ENCODE measurements at regions not wholly inside any gene's neighbourhood (a gene's known extent, or its start where the extent isn't known, plus 50 kb on each side); places are given as distances from the start of the nearest gene placed in this dataset.

DNA sequence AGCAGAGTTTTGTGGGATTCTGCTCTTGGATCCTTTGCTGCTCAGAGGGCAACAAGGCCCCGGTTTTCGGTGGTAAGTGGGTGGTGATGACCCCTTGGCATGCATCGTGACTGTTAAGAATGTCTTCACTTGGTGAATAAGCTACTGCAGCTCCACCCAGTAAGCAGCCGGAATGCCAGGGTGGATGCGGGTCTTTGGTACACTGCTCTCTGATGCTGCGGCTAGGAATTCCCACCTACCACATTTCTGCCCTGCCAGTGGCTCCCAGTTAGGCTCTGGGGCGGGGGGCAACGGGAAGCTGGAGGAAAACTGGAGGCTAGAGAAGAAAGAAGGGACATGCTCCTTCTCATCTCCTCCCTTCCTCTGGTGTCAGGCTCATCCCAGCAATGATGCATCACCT, 180.4 kb upstream of the GALNT2 start:
- Histone ChIP-seq H3K27ac (ENCODE audit: low read length in 2 of 2) (no peak overlapping the region), H3K36me3 (replicated peaks in 1 of 2; ENCODE audit: control extremely low read depth in 1 of 2, control insufficient read depth in 1 of 2, extremely low read depth in 1 of 2, insufficient read depth in 2 of 2, low read length in 1 of 2) (no peaks in the 10 kb centered on the region), H3K9me3 (ENCODE audit: control extremely low read depth in 1 of 3, control insufficient read depth in 2 of 3, insufficient read depth in 1 of 3, low read length in 2 of 3) (no peaks in the 10 kb centered on the region), H3K27me3 (replicated peaks in 1 of 4; ENCODE audit: control extremely low read depth in 1 of 4, control insufficient read depth in 3 of 4, insufficient read depth in 4 of 4, low read length in 3 of 4) (no peaks in the 10 kb centered on the region), H3K4me2 (replicated peaks; ENCODE audit: low read depth, low read length, poor library complexity, severe bottlenecking) (no peak overlapping the region), H3K4me3 (ENCODE audit: control extremely low read depth in 1 of 5, extremely low read depth in 1 of 5, insufficient read depth in 1 of 5, low read depth in 2 of 5, low read length in 4 of 5) (no peak overlapping the region), H4K20me1 (ENCODE audit: control insufficient read depth, insufficient read depth, low read length, poor library complexity, severe bottlenecking) (no peaks in the 10 kb centered on the region), H2AFZ (ENCODE audit: insufficient read depth, low read depth, low read length, poor library complexity, severe bottlenecking) (no peak overlapping the region), H3K4me1 (ENCODE audit: control insufficient read depth in 2 of 2, insufficient read depth in 2 of 2, low read length in 2 of 2) (no peaks in the 10 kb centered on the region), H3K9ac (ENCODE audit: low read length) (no peak overlapping the region), H3K79me2 (ENCODE audit: control insufficient read depth, insufficient read depth, low read length) (no peaks in the 10 kb centered on the region)
- intact Hi-C loops (cut with micrococcal nuclease): no loop called here
- Mint-ChIP-seq H3K4me1 (no peaks in the 10 kb centered on the region), H3K9me3 (ENCODE audit: insufficient read depth) (no peaks in the 10 kb centered on the region), H3K4me3 (no peak overlapping the region), H3K27me3 (peaks cover 24% of the 10 kb centered on the region), H3K27ac (no peak overlapping the region)
- POLR2A ChIA-PET: no interaction called here
- DNase-seq (no peak), ATAC-seq (ENCODE audit: low read depth) (no peak)
- TF ChIP-seq, protein P1, sequence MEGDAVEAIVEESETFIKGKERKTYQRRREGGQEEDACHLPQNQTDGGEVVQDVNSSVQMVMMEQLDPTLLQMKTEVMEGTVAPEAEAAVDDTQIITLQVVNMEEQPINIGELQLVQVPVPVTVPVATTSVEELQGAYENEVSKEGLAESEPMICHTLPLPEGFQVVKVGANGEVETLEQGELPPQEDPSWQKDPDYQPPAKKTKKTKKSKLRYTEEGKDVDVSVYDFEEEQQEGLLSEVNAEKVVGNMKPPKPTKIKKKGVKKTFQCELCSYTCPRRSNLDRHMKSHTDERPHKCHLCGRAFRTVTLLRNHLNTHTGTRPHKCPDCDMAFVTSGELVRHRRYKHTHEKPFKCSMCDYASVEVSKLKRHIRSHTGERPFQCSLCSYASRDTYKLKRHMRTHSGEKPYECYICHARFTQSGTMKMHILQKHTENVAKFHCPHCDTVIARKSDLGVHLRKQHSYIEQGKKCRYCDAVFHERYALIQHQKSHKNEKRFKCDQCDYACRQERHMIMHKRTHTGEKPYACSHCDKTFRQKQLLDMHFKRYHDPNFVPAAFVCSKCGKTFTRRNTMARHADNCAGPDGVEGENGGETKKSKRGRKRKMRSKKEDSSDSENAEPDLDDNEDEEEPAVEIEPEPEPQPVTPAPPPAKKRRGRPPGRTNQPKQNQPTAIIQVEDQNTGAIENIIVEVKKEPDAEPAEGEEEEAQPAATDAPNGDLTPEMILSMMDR (IDR thresholded peaks at IDR 0.05): no peak
- no peak for TF ChIP-seq EZH2 (IDR thresholded peaks at IDR 0.05; ENCODE audit: borderline replicate concordance, insufficient read depth, low read depth, low read length, poor library complexity, severe bottlenecking)
- 93% methylated on average over 4 of the region's 8 CpGs for WGBS (ENCODE audit: insufficient coverage)
- CTCF ChIA-PET: interaction anchor here (1.6 kb wide), 1 partner anchor 12 kb away, joined by 8 read pairs; no protein-coding TSS in a partner anchor

DNA sequence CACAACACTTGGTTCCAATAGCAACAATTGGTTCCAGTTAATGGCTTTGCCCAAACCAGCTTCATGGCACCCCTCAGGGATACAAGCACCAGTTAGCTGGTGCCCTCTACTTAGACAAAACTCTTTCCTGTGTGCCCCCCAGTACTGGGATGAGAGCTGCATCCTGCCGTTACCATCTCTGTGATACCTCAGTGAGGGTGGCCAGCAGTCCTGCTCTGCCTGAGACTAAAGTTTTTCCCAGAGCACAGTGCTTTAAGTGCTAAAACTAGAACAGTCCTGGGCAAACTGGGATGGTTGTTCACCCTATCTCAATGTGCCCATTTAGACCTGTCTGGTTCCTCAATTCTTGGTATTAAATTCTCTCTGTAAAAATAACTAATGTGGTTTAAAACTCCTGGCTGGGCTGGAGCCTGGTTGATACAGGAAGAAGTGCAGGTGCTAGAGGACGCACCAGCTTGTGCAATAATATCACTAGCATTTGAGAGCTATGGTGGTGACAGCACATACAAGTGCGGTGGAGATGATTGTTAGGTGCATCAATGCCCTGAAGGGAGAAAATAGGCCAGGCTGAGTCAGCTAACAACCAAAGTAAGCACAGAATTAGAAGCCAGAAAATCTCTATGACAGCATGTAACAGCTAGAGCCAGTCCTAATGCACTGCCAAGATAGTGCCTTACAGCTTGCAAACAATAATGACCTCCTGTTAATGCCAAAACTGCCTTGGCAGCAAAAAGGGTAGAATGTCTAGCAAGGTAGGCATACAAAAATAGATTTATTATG, 179.8 kb upstream of the GALNT2 start:
- H3K9ac ChIP-seq (ENCODE audit: low read length): no peak overlapping the region
- H3K4me3 Mint-ChIP-seq: no peak overlapping the region
- H3K4me1 ChIP-seq (ENCODE audit: control insufficient read depth in 2 of 2, insufficient read depth in 2 of 2, low read length in 2 of 2): no peaks in the 10 kb centered on the region
- no peaks in the 10 kb centered on the region for H3K9me3 Mint-ChIP-seq (ENCODE audit: insufficient read depth)
- TF ChIP-seq EZH2 (IDR thresholded peaks at IDR 0.05; ENCODE audit: borderline replicate concordance, insufficient read depth, low read depth, low read length, poor library complexity, severe bottlenecking): no peak
- TF ChIP-seq, protein P1 (IDR thresholded peaks at IDR 0.05): no peak
- H3K27me3 ChIP-seq (replicated peaks in 1 of 4; ENCODE audit: control extremely low read depth in 1 of 4, control insufficient read depth in 3 of 4, insufficient read depth in 4 of 4, low read length in 3 of 4): no peaks in the 10 kb centered on the region
- H3K4me1 Mint-ChIP-seq: no peaks in the 10 kb centered on the region
- H3K27ac Mint-ChIP-seq: no peak overlapping the region
- no peaks in the 10 kb centered on the region for H3K79me2 ChIP-seq (ENCODE audit: control insufficient read depth, insufficient read depth, low read length)
- intact Hi-C loops (cut with micrococcal nuclease): no loop called here
- no peak overlapping the region for H3K4me3 ChIP-seq (ENCODE audit: control extremely low read depth in 1 of 5, extremely low read depth in 1 of 5, insufficient read depth in 1 of 5, low read depth in 2 of 5, low read length in 4 of 5)
- CTCF ChIA-PET: no interaction called here
- 87% methylated on average over 2 of the region's 3 CpGs for WGBS (ENCODE audit: insufficient coverage)
- ATAC-seq (ENCODE audit: low read depth) (no peak), DNase-seq (no peak)
- no peaks in the 10 kb centered on the region for H3K36me3 ChIP-seq (replicated peaks in 1 of 2; ENCODE audit: control extremely low read depth in 1 of 2, control insufficient read depth in 1 of 2, extremely low read depth in 1 of 2, insufficient read depth in 2 of 2, low read length in 1 of 2)
- no peaks in the 10 kb centered on the region for H3K9me3 ChIP-seq (ENCODE audit: control extremely low read depth in 1 of 3, control insufficient read depth in 2 of 3, insufficient read depth in 1 of 3, low read length in 2 of 3)
- H4K20me1 ChIP-seq (ENCODE audit: control insufficient read depth, insufficient read depth, low read length, poor library complexity, severe bottlenecking): no peaks in the 10 kb centered on the region
- no peak overlapping the region for H3K27ac ChIP-seq (ENCODE audit: low read length in 2 of 2)
- H3K27me3 Mint-ChIP-seq: peaks cover 26% of the 10 kb centered on the region
- H2AFZ ChIP-seq (ENCODE audit: insufficient read depth, low read depth, low read length, poor library complexity, severe bottlenecking): no peak overlapping the region
- no peak overlapping the region for H3K4me2 ChIP-seq (replicated peaks; ENCODE audit: low read depth, low read length, poor library complexity, severe bottlenecking)
- POLR2A ChIA-PET: no interaction called here

Data from B cell (primary cell).